WTC11 (cell line): ENCODE measurements at regions not wholly inside any gene's neighbourhood (a gene's known extent, or its start where the extent isn't known, plus 50 kb on each side); places are given as distances from the start of the nearest gene placed in this dataset.

ENCODE experiments used
- ATAC-seq: fragments of 200-7000 bp; cut with Tn5 transposase; 2 replicates; pipeline ENCODE4 v1.10.0; 2021; ENCODE audit warnings: mild to moderate bottlenecking, moderate library complexity
- CTCF ChIA-PET: fragments of 300-600 bp; sonication (Branson Sonifier 250); formaldehyde crosslinking; loops from one replicate; lab custom pipeline; 2021; ENCODE audit warnings: antibody characterized with exemption; lab: Charles Lee
- POLR2A ChIA-PET: fragments of 350-600 bp; sonication (Branson Sonifier 250); formaldehyde crosslinking; loops from one replicate; lab custom pipeline; 2021; ENCODE audit warnings: antibody characterized with exemption; lab: Charles Lee
- DNase-seq: peaks from one replicate; pipeline ENCODE4 v3.0.0; 2021; ENCODE audit warnings: low spot score
- H3K27ac Mint-ChIP-seq: 2 replicates; pipeline ENCODE4 v1.8.0; 2021; ENCODE audit warnings: mixed read lengths
- H3K27me3 Mint-ChIP-seq: 2 replicates; pipeline ENCODE4 v1.8.0; 2021; ENCODE audit warnings: low read depth, mild to moderate bottlenecking, moderate library complexity, mixed read lengths
- H3K36me3 Mint-ChIP-seq: 2 replicates; pipeline ENCODE4 v1.8.0; 2021; ENCODE audit warnings: mixed read lengths
- H3K4me1 Mint-ChIP-seq: 2 replicates; pipeline ENCODE4 v1.8.0; 2022; ENCODE audit warnings: mixed read lengths
- H3K4me3 Mint-ChIP-seq: 2 replicates; pipeline ENCODE4 v1.8.0; 2021; ENCODE audit warnings: mild to moderate bottlenecking, moderate library complexity, mixed read lengths
- H3K9me3 Mint-ChIP-seq: 2 replicates; pipeline ENCODE4 v1.8.0; 2021; ENCODE audit warnings: mixed read lengths
- ATF3 ChIP-seq: sonication (generic); formaldehyde crosslinking; conservative IDR thresholded peaks from 2 replicates; pipeline ENCODE4 v1.8.1; 2022; ENCODE audit warnings: mild to moderate bottlenecking, missing genetic modification reagents
- ATF6 ChIP-seq: sonication (generic); formaldehyde crosslinking; IDR thresholded peaks from 2 replicates; pipeline ENCODE4 v1.8.1; 2023; ENCODE audit warnings: mild to moderate bottlenecking, missing genetic modification reagents
- CBFB ChIP-seq: sonication (generic); formaldehyde crosslinking; IDR thresholded peaks from 2 replicates; pipeline ENCODE4 v1.8.1; 2022; ENCODE audit warnings: mild to moderate bottlenecking, low read depth, missing genetic modification reagents
- CTCF ChIP-seq: fragments of 200-600 bp; IDR thresholded peaks from 2 replicates; pipeline ENCODE4 v1.8.0; 2022; ENCODE audit warnings: antibody characterized with exemption
- E2F1 ChIP-seq: sonication (generic); formaldehyde crosslinking; IDR thresholded peaks from 2 replicates; pipeline ENCODE4 v1.8.0; 2022; ENCODE audit warnings: mild to moderate bottlenecking, missing genetic modification reagents
- ELF4 ChIP-seq: sonication (generic); formaldehyde crosslinking; IDR thresholded peaks from 2 replicates; pipeline ENCODE4 v1.8.1; 2022; ENCODE audit warnings: low read depth, mild to moderate bottlenecking, moderate library complexity, missing genetic modification reagents
- KAT7 ChIP-seq: sonication (generic); formaldehyde crosslinking; IDR thresholded peaks from 2 replicates; pipeline ENCODE4 v1.8.1; 2023; ENCODE audit warnings: missing genetic modification reagents, mild to moderate bottlenecking, borderline replicate concordance
- NFYB ChIP-seq: sonication (generic); formaldehyde crosslinking; conservative IDR thresholded peaks from 2 replicates; pipeline ENCODE4 v1.8.0; 2022; ENCODE audit warnings: low read depth, missing genetic modification reagents
- PRRX2 ChIP-seq: fragments of 250-450 bp; sonication (Bioruptor Pico); IDR thresholded peaks from 2 replicates; pipeline ENCODE4 v1.8.0; 2021; ENCODE audit warnings: mild to moderate bottlenecking
- RELA ChIP-seq: sonication (generic); formaldehyde crosslinking; IDR thresholded peaks from 2 replicates; pipeline ENCODE4 v1.8.1; 2022; ENCODE audit warnings: missing genetic modification reagents, mild to moderate bottlenecking, borderline replicate concordance
- TEAD4 ChIP-seq: sonication (generic); formaldehyde crosslinking; IDR thresholded peaks from 2 replicates; pipeline ENCODE4 v1.8.0; 2022; ENCODE audit warnings: mild to moderate bottlenecking, missing genetic modification reagents
- USF2 ChIP-seq: sonication (generic); formaldehyde crosslinking; IDR thresholded peaks from 2 replicates; pipeline ENCODE4 v1.8.1; 2023; ENCODE audit warnings: mild to moderate bottlenecking, missing genetic modification reagents, moderate library complexity
- ZNF121 ChIP-seq: sonication (generic); formaldehyde crosslinking; IDR thresholded peaks from 2 replicates; pipeline ENCODE4 v1.8.0; 2023; ENCODE audit warnings: missing genetic modification reagents
- ZNF138 ChIP-seq: sonication (generic); formaldehyde crosslinking; conservative IDR thresholded peaks from 2 replicates; pipeline ENCODE4 v1.8.1; 2022; ENCODE audit warnings: mild to moderate bottlenecking, moderate library complexity, missing genetic modification reagents
- ZNF219 ChIP-seq: sonication (generic); formaldehyde crosslinking; IDR thresholded peaks from 2 replicates; pipeline ENCODE4 v1.8.0; 2023; ENCODE audit warnings: missing genetic modification reagents, mild to moderate bottlenecking, borderline replicate concordance
- ZNF671 ChIP-seq: fragments of 250-450 bp; sonication (Bioruptor Pico); IDR thresholded peaks from 2 replicates; pipeline ENCODE4 v1.8.0; 2021; ENCODE audit warnings: mild to moderate bottlenecking
- TF ChIP-seq, protein P1 (sequence below): sonication (generic); formaldehyde crosslinking; IDR thresholded peaks from 2 replicates; pipeline ENCODE4 v1.8.1; 2022; ENCODE audit warnings: missing genetic modification reagents, borderline replicate concordance
- TF ChIP-seq, protein P2 (sequence below): sonication (generic); formaldehyde crosslinking; IDR thresholded peaks from 2 replicates; pipeline ENCODE4 v1.8.1; 2022; ENCODE audit warnings: low read depth, missing genetic modification reagents, borderline replicate concordance
- TF ChIP-seq, protein P3 (sequence below): sonication (generic); formaldehyde crosslinking; IDR thresholded peaks from 2 replicates; pipeline ENCODE4 v1.8.0; 2022; ENCODE audit warnings: missing genetic modification reagents
- TF ChIP-seq, protein P4 (sequence below): sonication (generic); formaldehyde crosslinking; IDR thresholded peaks from 2 replicates; pipeline ENCODE4 v1.8.0; 2022; ENCODE audit warnings: mild to moderate bottlenecking, missing genetic modification reagents
- TF ChIP-seq, protein P5 (sequence below): fragments of 250-450 bp; sonication (Bioruptor Pico); IDR thresholded peaks from 2 replicates; pipeline ENCODE4 v1.8.0; 2021; ENCODE audit warnings: mild to moderate bottlenecking

DNA sequence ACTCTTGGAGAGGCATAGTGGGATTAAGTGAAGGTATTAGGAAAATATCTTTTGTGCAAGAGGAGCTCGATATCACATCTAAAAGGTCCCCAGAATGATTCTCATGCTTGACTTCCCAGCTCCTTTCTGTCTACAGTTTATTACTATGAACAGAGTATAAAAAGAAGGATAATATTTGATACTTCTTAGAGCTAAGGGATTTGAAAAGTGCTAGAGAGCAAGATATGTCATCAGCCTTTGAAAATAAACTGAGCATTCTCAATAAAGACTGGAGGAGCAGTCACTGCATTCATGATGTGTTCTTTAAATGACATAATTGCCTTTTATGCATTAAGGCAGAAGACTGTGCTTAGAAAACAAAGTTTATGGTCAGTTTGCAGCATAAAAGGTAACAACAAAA lies 543.2 kb upstream of the NRXN1 start (continued):
- TF ChIP-seq, protein P1, sequence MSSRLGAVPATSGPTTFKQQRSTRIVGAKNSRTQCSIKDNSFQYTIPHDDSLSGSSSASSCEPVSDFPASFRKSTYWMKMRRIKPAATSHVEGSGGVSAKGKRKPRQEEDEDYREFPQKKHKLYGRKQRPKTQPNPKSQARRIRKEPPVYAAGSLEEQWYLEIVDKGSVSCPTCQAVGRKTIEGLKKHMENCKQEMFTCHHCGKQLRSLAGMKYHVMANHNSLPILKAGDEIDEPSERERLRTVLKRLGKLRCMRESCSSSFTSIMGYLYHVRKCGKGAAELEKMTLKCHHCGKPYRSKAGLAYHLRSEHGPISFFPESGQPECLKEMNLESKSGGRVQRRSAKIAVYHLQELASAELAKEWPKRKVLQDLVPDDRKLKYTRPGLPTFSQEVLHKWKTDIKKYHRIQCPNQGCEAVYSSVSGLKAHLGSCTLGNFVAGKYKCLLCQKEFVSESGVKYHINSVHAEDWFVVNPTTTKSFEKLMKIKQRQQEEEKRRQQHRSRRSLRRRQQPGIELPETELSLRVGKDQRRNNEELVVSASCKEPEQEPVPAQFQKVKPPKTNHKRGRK = no peak
- TF ChIP-seq, protein P2, sequence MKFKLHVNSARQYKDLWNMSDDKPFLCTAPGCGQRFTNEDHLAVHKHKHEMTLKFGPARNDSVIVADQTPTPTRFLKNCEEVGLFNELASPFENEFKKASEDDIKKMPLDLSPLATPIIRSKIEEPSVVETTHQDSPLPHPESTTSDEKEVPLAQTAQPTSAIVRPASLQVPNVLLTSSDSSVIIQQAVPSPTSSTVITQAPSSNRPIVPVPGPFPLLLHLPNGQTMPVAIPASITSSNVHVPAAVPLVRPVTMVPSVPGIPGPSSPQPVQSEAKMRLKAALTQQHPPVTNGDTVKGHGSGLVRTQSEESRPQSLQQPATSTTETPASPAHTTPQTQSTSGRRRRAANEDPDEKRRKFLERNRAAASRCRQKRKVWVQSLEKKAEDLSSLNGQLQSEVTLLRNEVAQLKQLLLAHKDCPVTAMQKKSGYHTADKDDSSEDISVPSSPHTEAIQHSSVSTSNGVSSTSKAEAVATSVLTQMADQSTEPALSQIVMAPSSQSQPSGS (CRISPR knock-in tag) = no peak
- TF ChIP-seq ZNF219 (no peak), ATF6 (CRISPR knock-in tag) (no peak), NFYB (CRISPR knock-in tag) (no peak), RELA (CRISPR knock-in tag) (no peak), CBFB (CRISPR knock-in tag) (no peak), USF2 (CRISPR knock-in tag) (no peak), ZNF671 (CRISPR knock-in tag) (no peak), PRRX2 (CRISPR knock-in tag) (no peak)
- TF ChIP-seq, all 79 proteins: peak for 0

DNA sequence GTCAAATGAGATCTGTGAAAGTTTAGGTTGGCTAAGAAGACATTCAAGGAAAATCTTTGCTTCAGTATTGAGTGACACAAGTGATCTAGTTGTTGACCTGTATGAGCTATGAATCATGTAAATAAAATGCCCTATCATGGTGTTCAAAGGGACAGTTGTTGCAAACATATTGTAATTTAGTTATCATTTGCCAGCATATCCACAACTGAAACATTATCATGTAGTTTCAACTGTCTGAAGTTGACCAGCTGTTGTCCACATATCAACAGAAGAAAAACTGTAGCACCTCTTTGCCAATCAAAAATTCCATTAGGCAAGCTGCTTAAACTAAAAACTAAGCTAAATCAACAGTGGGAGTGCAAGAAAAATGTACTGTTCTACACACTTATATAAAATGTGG lies 527.1 kb upstream of the NRXN1 start:
- H3K27ac Mint-ChIP-seq = no peak overlapping the region
- peaks cover 10% of the 10 kb centered on the region; the same call in 1 of the 2 replicates for H3K9me3 Mint-ChIP-seq
- H3K4me3 Mint-ChIP-seq = no peak overlapping the region
- POLR2A ChIA-PET = no interaction called here
- H3K4me1 Mint-ChIP-seq = no peaks in the 10 kb centered on the region
- DNase-seq = no peak
- H3K27me3 Mint-ChIP-seq = no peaks in the 10 kb centered on the region
- no peak for ATAC-seq
- H3K36me3 Mint-ChIP-seq = no peaks in the 10 kb centered on the region
- CTCF ChIA-PET = no interaction called here
- TF ChIP-seq ZNF138 (CRISPR knock-in tag) (no peak), KAT7 (CRISPR knock-in tag) (no peak), ELF4 (CRISPR knock-in tag) (no peak), ZNF121 (CRISPR knock-in tag) (no peak), ATF3 (no peak), CTCF (no peak), E2F1 (CRISPR knock-in tag) (no peak), TEAD4 (CRISPR knock-in tag) (no peak)
- TF ChIP-seq, protein P3, sequence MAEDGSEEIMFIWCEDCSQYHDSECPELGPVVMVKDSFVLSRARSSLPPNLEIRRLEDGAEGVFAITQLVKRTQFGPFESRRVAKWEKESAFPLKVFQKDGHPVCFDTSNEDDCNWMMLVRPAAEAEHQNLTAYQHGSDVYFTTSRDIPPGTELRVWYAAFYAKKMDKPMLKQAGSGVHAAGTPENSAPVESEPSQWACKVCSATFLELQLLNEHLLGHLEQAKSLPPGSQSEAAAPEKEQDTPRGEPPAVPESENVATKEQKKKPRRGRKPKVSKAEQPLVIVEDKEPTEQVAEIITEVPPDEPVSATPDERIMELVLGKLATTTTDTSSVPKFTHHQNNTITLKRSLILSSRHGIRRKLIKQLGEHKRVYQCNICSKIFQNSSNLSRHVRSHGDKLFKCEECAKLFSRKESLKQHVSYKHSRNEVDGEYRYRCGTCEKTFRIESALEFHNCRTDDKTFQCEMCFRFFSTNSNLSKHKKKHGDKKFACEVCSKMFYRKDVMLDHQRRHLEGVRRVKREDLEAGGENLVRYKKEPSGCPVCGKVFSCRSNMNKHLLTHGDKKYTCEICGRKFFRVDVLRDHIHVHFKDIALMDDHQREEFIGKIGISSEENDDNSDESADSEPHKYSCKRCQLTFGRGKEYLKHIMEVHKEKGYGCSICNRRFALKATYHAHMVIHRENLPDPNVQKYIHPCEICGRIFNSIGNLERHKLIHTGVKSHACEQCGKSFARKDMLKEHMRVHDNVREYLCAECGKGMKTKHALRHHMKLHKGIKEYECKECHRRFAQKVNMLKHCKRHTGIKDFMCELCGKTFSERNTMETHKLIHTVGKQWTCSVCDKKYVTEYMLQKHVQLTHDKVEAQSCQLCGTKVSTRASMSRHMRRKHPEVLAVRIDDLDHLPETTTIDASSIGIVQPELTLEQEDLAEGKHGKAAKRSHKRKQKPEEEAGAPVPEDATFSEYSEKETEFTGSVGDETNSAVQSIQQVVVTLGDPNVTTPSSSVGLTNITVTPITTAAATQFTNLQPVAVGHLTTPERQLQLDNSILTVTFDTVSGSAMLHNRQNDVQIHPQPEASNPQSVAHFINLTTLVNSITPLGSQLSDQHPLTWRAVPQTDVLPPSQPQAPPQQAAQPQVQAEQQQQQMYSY (CRISPR knock-in tag) = no peak
- TF ChIP-seq, protein P4, sequence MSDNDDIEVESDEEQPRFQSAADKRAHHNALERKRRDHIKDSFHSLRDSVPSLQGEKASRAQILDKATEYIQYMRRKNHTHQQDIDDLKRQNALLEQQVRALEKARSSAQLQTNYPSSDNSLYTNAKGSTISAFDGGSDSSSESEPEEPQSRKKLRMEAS (CRISPR knock-in tag) = no peak
- TF ChIP-seq, protein P5, sequence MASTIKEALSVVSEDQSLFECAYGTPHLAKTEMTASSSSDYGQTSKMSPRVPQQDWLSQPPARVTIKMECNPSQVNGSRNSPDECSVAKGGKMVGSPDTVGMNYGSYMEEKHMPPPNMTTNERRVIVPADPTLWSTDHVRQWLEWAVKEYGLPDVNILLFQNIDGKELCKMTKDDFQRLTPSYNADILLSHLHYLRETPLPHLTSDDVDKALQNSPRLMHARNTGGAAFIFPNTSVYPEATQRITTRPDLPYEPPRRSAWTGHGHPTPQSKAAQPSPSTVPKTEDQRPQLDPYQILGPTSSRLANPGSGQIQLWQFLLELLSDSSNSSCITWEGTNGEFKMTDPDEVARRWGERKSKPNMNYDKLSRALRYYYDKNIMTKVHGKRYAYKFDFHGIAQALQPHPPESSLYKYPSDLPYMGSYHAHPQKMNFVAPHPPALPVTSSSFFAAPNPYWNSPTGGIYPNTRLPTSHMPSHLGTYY (CRISPR knock-in tag) = no peak
